Lower lobe of right lung (tissue), 2 donors: ENCODE measurements at regions not wholly inside any gene's neighbourhood (a gene's known extent, or its start where the extent isn't known, plus 50 kb on each side); places are given as distances from the start of the nearest gene placed in this dataset.

Experiments used
- ATAC-seq, 2 donors: fragments of 200-7000 bp; cut with Tn5 transposase; one replicate each; pipeline ENCODE4 v1.9.1; 2020 to 2022; ENCODE audit warnings: mild to moderate bottlenecking in 2 of 2, moderate library complexity in 2 of 2
- DNase-seq: peaks from one replicate; pipeline ENCODE4 v3.0.0-alpha.2; 2020
- H3K27ac ChIP-seq: fragments of 200-600 bp; one replicate; pipeline ENCODE4 v1.8.0; 2022
- H3K27me3 ChIP-seq: fragments of 200-600 bp; one replicate; pipeline ENCODE4 v1.8.0; 2022; ENCODE audit warnings: low read depth
- H3K36me3 ChIP-seq: fragments of 200-600 bp; one replicate; pipeline ENCODE4 v1.8.0; 2022; ENCODE audit warnings: mild to moderate bottlenecking
- H3K4me1 ChIP-seq: fragments of 200-600 bp; one replicate; pipeline ENCODE4 v1.8.0; 2022
- H3K4me3 ChIP-seq: fragments of 200-600 bp; one replicate; pipeline ENCODE4 v1.8.0; 2022; ENCODE audit warnings: mild to moderate bottlenecking
- H3K9me3 ChIP-seq: fragments of 200-600 bp; one replicate; pipeline ENCODE4 v1.8.0; 2022
- intact Hi-C: fragments of 100-400 bp; cut with DNase I; formaldehyde crosslinking; loops from one replicate; pipeline ENCODE4 v1.11.0; 2022
- TF ChIP-seq, protein P1 (sequence below): fragments of 200-600 bp; IDR thresholded peaks from one replicate; pipeline ENCODE4 v1.8.0; 2022; ENCODE audit warnings: antibody characterized with exemption, mild to moderate bottlenecking
- donor health status: DM: no; HTN: yes; CAD: no; lungs with severe emphysema.

DNA sequence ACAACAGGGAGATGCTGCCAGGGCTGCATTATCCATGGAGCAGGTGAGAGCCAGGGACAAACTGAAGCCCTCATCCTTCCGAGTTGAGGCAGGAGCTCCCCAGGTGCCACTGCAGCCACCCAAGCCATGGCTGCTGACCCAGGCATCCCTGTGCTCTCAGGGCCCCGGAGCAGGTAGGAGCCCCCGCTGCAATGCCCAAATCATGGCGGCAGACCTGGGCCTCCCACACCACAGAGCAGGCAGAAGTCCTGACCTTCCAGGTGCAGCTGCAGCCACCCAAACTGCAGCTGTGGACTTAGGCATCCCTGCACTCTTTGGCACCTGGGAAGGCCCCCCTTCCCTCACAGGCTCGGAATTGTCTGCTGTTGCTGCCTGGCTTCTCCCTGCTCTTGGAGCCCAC lies 443.6 kb downstream of the ARAP2 start:
- Histone ChIP-seq H3K4me1 (no peaks in the 10 kb centered on the region), H3K9me3 (no peaks in the 10 kb centered on the region), H3K27ac (no peak overlapping the region), H3K27me3 (no peaks in the 10 kb centered on the region), H3K36me3 (no peaks in the 10 kb centered on the region), H3K4me3 (no peak overlapping the region)
- TF ChIP-seq, protein P1, sequence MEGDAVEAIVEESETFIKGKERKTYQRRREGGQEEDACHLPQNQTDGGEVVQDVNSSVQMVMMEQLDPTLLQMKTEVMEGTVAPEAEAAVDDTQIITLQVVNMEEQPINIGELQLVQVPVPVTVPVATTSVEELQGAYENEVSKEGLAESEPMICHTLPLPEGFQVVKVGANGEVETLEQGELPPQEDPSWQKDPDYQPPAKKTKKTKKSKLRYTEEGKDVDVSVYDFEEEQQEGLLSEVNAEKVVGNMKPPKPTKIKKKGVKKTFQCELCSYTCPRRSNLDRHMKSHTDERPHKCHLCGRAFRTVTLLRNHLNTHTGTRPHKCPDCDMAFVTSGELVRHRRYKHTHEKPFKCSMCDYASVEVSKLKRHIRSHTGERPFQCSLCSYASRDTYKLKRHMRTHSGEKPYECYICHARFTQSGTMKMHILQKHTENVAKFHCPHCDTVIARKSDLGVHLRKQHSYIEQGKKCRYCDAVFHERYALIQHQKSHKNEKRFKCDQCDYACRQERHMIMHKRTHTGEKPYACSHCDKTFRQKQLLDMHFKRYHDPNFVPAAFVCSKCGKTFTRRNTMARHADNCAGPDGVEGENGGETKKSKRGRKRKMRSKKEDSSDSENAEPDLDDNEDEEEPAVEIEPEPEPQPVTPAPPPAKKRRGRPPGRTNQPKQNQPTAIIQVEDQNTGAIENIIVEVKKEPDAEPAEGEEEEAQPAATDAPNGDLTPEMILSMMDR, result no peak
- no peak for ATAC-seq
- intact Hi-C loops, result no loop called here
- no peak for DNase-seq

DNA sequence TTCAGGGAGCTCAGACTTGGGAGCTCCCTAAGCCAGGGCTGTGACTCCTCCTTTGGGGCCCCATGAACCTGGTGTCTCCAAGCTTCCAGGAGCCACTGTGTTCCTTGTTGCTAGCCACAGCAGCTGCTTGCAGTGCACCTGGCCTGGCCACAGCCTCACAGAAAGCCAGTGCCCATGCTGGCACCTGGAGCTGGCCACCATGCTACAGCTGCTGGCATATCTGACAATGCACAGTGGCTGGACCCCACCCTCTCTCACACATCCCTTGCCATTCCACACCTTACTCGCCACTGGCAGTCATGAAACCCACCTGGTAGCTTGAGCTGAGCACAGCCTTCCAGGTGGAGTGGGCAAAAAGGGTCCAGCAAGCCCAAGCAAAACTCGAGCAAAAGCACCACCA lies 441.7 kb downstream of the ARAP2 start:
- ATAC-seq, result no peak
- Histone ChIP-seq H3K4me3 (no peak overlapping the region), H3K27me3 (no peaks in the 10 kb centered on the region), H3K27ac (no peak overlapping the region), H3K36me3 (no peaks in the 10 kb centered on the region), H3K9me3 (no peaks in the 10 kb centered on the region), H3K4me1 (no peaks in the 10 kb centered on the region)
- TF ChIP-seq, protein P1, result no peak
- DNase-seq, result no peak
- intact Hi-C loops, result no loop called here

DNA sequence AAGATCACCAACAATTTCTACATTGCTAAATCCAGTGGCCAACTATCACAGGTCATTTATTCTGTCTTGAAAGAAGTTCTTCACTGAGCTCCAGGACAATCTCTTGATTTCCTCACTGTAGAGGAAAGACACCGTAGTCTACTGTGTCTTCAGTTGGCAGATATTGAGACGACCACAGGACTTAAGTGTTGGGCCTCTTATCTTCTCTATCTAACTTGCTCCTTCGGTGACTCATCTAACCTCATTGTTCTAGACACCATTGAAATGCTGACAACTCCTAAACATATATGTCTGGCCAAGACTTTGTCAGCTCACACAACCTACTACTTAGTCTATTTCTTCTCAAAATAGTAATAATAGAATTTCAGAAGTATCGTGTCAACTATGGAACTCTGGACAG lies 425.8 kb downstream of the ARAP2 start:
- no peaks in the 10 kb centered on the region for H3K27me3 ChIP-seq
- no peaks in the 10 kb centered on the region for H3K36me3 ChIP-seq
- no peaks in the 10 kb centered on the region for H3K9me3 ChIP-seq
- no peak for DNase-seq
- TF ChIP-seq, protein P1, result no peak
- no peak overlapping the region for H3K4me3 ChIP-seq
- no peak overlapping the region for H3K27ac ChIP-seq
- no peak for ATAC-seq
- intact Hi-C loops, result no loop called here
- H3K4me1 ChIP-seq, result no peaks in the 10 kb centered on the region

DNA sequence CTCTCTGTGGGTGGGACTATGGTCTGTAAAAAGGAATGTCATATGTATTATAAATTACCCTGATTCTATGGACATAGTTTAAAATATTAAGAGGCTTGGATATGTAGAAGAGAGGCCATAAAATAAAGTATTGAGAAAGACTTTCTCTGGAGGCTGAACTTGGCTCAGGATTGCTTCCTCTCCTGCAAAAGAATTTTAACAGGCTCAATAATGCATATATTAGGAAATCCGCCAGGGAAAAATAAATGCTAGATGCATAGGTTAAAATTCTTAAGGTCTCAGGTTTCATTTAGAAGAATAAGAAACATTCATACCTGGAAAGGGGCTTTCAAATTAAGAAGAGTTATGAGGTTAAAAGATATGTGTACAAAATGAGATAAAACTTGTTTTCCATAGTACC lies 424.3 kb downstream of the ARAP2 start:
- Histone ChIP-seq H3K9me3 (no peaks in the 10 kb centered on the region), H3K36me3 (no peaks in the 10 kb centered on the region), H3K27me3 (no peaks in the 10 kb centered on the region), H3K27ac (no peak overlapping the region), H3K4me3 (no peak overlapping the region), H3K4me1 (no peaks in the 10 kb centered on the region)
- DNase-seq (no peak), ATAC-seq (no peak)
- TF ChIP-seq, protein P1, result no peak
- intact Hi-C loops, result no loop called here

DNA sequence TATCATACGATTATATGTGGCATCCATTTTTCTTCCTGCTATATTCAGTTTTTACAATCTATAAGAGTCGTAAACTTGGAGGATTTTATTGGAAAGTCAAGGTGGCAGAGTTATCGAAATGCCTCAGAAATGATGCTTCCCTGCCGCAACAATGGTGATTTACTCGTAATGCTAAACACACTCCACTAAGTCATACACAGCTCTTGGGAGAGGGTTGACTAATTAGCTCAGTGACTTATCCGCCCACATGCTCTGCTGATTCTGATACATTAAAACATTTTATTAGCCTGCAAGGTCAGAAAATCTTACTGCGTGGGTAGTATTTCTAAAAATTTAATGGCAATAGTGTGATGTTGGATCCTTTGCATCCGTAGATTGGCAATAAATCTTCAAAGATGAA lies 420.1 kb downstream of the ARAP2 start:
- Histone ChIP-seq H3K9me3 (no peaks in the 10 kb centered on the region), H3K27me3 (no peaks in the 10 kb centered on the region), H3K36me3 (no peaks in the 10 kb centered on the region), H3K4me3 (no peak overlapping the region), H3K4me1 (no peaks in the 10 kb centered on the region), H3K27ac (no peak overlapping the region)
- DNase-seq (no peak), ATAC-seq (no peak)
- intact Hi-C loops, result no loop called here
- TF ChIP-seq, protein P1, result no peak

DNA sequence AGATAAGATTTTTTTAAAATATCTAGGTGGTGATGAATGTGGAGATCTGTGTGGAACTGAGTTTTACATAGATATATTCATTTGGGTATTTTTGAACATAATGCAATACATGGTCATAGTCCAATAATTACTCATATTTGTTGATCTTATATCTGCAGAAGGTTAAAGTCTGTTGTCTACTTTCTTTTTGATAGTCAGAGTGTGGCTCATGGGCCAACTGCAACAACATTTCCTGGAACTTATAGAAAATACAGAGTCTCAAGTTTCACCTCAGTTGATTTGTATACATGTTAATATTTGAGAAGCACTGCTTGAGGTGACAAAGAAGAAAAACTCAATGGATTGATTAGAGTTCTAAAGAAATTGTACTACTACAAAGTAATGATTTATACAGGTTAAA lies 408.4 kb downstream of the ARAP2 start:
- H3K27me3 ChIP-seq, result no peaks in the 10 kb centered on the region
- no peaks in the 10 kb centered on the region for H3K9me3 ChIP-seq
- no peaks in the 10 kb centered on the region for H3K4me1 ChIP-seq
- no peak for DNase-seq
- no peaks in the 10 kb centered on the region for H3K36me3 ChIP-seq
- TF ChIP-seq, protein P1, result no peak
- no peak for ATAC-seq
- intact Hi-C loops, result no loop called here
- no peak overlapping the region for H3K4me3 ChIP-seq
- H3K27ac ChIP-seq, result no peak overlapping the region
